HCT116 (cell line): ENCODE measurements at regions not wholly inside any gene's neighbourhood (a gene's known extent, or its start where the extent isn't known, plus 50 kb on each side); places are given as distances from the start of the nearest gene placed in this dataset.

Experiments
- ATAC-seq: fragments of 200-7000 bp; cut with Tn5 transposase; 2 replicates; pipeline ENCODE4 v1.9.1; 2020; ENCODE audit warnings: mild to moderate bottlenecking, moderate library complexity
- BruUV-seq: library from RNA; stranded (reverse); fragments of 400-500 nt; replicated peaks from 2 replicates; lab custom pipeline; 2021; lab: Mats Ljungman, UMichigan
- CTCF ChIA-PET: fragments of 300-600 bp; sonication (Branson Sonifier 250); formaldehyde crosslinking; loops from one replicate; lab custom pipeline; 2021; ENCODE audit warnings: antibody characterized with exemption; lab: Charles Lee
- POLR2A ChIA-PET: fragments of 300-600, 350-600 bp; sonication (Branson Sonifier 250); formaldehyde crosslinking; loops from one replicate; lab custom pipeline; 2021; ENCODE audit warnings: antibody characterized with exemption; lab: Charles Lee
- RAD21 ChIA-PET, 2 experiments: fragments of 300-600 bp; sonication (Branson Sonifier 250); formaldehyde crosslinking; loops; one replicate each; lab custom pipeline; 2023; ENCODE audit warnings: low total read pairs in 2 of 2; ENCODE audit not compliant: uncharacterized antibody in 2 of 2, unreplicated experiment in 2 of 2, low non-redundant PET in 1 of 2; lab: Charles Lee
- DNase-seq: peaks from one replicate; pipeline ENCODE4 v3.0.0-alpha.2; 2010; ENCODE audit warnings: low read depth, low spot score
- H2AFZ ChIP-seq: fragments of 200-600 bp; shearing (Covaris generic), sonication (generic); 2 replicates; pipeline ENCODE4 v1.6.1; 2017; ENCODE audit warnings: low read depth, mixed run types, mixed read lengths, antibody characterized with exemption, low read length; ENCODE audit not compliant: poor library complexity, severe bottlenecking
- H3K27ac ChIP-seq: 2 replicates; pipeline ENCODE4 v1.5.1; 2012; ENCODE audit warnings: low read depth, low read length
- H3K27me3 ChIP-seq: fragments of 200-600 bp; sonication (generic); 2 replicates; pipeline ENCODE4 v1.6.1; 2016; ENCODE audit warnings: mixed run types, low read length, mixed read lengths; ENCODE audit not compliant: insufficient read depth
- H3K36me3 ChIP-seq, 2 experiments: fragments of 200-500 bp in 1 of 2; fragments of 200-600 bp in 1 of 2; sonication (Bioruptor generic) in 1 of 2; sonication (generic) in 1 of 2; 2 replicates each; pipeline versions ENCODE4 v1.5.1 to v1.6.1; 2014 to 2016; ENCODE audit warnings: low read length in 2 of 2, inconsistent platforms in 1 of 2, mixed read lengths in 1 of 2, mixed run types in 1 of 2; ENCODE audit not compliant: insufficient read depth in 2 of 2, control insufficient read depth in 1 of 2
- H3K4me1 ChIP-seq, 2 experiments: fragments of 200-600 bp in 1 of 2; sonication (generic) in 1 of 2; 2 replicates each; pipeline versions ENCODE4 v1.5.1 to v1.6.1; 2012 to 2017; ENCODE audit warnings: low read length in 2 of 2, inconsistent platforms in 1 of 2, mild to moderate bottlenecking in 1 of 2, mixed read lengths in 1 of 2, mixed run types in 1 of 2, moderate library complexity in 1 of 2; ENCODE audit not compliant: insufficient read depth in 2 of 2, control insufficient read depth in 1 of 2
- H3K4me2 ChIP-seq: fragments of 200-600 bp; sonication (generic); 2 replicates; pipeline ENCODE4 v1.6.1; 2017; ENCODE audit warnings: mixed run types, low read length, mixed read lengths
- H3K4me3 ChIP-seq, 2 experiments: fragments of 200-600 bp in 1 of 2; sonication (generic) in 1 of 2; replicated peaks in 1 of 2; 2 replicates each; pipeline ENCODE4 v1.5.1; 2011 to 2016; ENCODE audit warnings: low read length in 2 of 2, control low read depth in 1 of 2, low read depth in 1 of 2, mild to moderate bottlenecking in 1 of 2, mixed read lengths in 1 of 2, mixed run types in 1 of 2
- H3K79me2 ChIP-seq: fragments of 200-600 bp; sonication (generic); 2 replicates; pipeline ENCODE4 v1.6.1; 2017; ENCODE audit warnings: mild to moderate bottlenecking, mixed run types, low read length, moderate library complexity, mixed read lengths; ENCODE audit not compliant: insufficient read depth
- H3K9ac ChIP-seq: fragments of 200-600 bp; sonication (generic); 2 replicates; pipeline ENCODE4 v1.6.1; 2016; ENCODE audit warnings: low read length, mixed read lengths
- H3K9me2 ChIP-seq: fragments of 200-600 bp; sonication (generic), shearing (Covaris generic); 2 replicates; pipeline ENCODE4 v1.6.1; 2017; ENCODE audit warnings: mixed run types, mild to moderate bottlenecking, moderate library complexity; ENCODE audit not compliant: insufficient read depth
- H3K9me3 ChIP-seq, 2 experiments: fragments of 200-500 bp in 1 of 2; fragments of 200-600 bp in 1 of 2; sonication (Bioruptor generic) in 1 of 2; sonication (generic) in 1 of 2; 2 replicates each; pipeline ENCODE4 v1.6.1; 2014 to 2017; ENCODE audit warnings: low read length in 2 of 2, mixed read lengths in 2 of 2, inconsistent platforms in 1 of 2, low read depth in 1 of 2, mild to moderate bottlenecking in 1 of 2, mixed run types in 1 of 2, moderate library complexity in 1 of 2; ENCODE audit not compliant: control insufficient read depth in 1 of 2, insufficient read depth in 1 of 2
- H4K20me1 ChIP-seq: fragments of 200-600 bp; sonication (generic), shearing (Covaris generic); 2 replicates; pipeline ENCODE4 v1.6.1; 2017; ENCODE audit warnings: mixed run types, mild to moderate bottlenecking, moderate library complexity; ENCODE audit not compliant: insufficient read depth
- CBX3 ChIP-seq: IDR thresholded peaks from 2 replicates; pipeline ENCODE4 v1.6.1; 2012; ENCODE audit warnings: low read depth
- EGR1 ChIP-seq: IDR thresholded peaks from 2 replicates; pipeline ENCODE4 v1.6.1; 2012; ENCODE audit warnings: low read depth
- ELF1 ChIP-seq: IDR thresholded peaks from 2 replicates; pipeline ENCODE4 v1.6.1; 2012; ENCODE audit warnings: low read depth, borderline replicate concordance
- EZH2 ChIP-seq: fragments of 200-600 bp; sonication (generic); IDR thresholded peaks from 2 replicates; pipeline ENCODE4 v1.6.1; 2017; ENCODE audit warnings: antibody characterized with exemption, mixed run types
- EZH2phosphoT487 ChIP-seq: fragments of 200-600 bp; IDR thresholded peaks from 2 replicates; pipeline ENCODE4 v1.6.1; 2018; ENCODE audit warnings: antibody characterized with exemption, borderline replicate concordance
- FOSL1 ChIP-seq: IDR thresholded peaks from 2 replicates; pipeline ENCODE4 v1.6.1; 2012; ENCODE audit warnings: low read depth
- JUND ChIP-seq: IDR thresholded peaks from 2 replicates; pipeline ENCODE4 v1.6.1; 2012
- POLR2A ChIP-seq: IDR thresholded peaks from 2 replicates; pipeline ENCODE4 v1.7.0; 2011; ENCODE audit warnings: borderline replicate concordance; ENCODE audit not compliant: insufficient read depth, insufficient read length; ENCODE audit errors: extremely low read depth
- POLR2AphosphoS5 ChIP-seq: IDR thresholded peaks from 2 replicates; pipeline ENCODE4 v1.6.1; 2011; ENCODE audit warnings: mild to moderate bottlenecking, low read depth, low read length, moderate library complexity
- RAD21 ChIP-seq: IDR thresholded peaks from 2 replicates; pipeline ENCODE4 v1.6.1; 2012; ENCODE audit warnings: low read depth, mild to moderate bottlenecking
- SIN3A ChIP-seq: IDR thresholded peaks from 2 replicates; pipeline ENCODE4 v1.6.1; 2012; ENCODE audit warnings: low read depth
- SP1 ChIP-seq: IDR thresholded peaks from 2 replicates; pipeline ENCODE4 v1.6.1; 2012; ENCODE audit warnings: low read depth
- TCF7L2 ChIP-seq: IDR thresholded peaks from 2 replicates; pipeline ENCODE4 v1.7.0; 2011; ENCODE audit warnings: borderline replicate concordance, inconsistent platforms; ENCODE audit not compliant: insufficient read depth, insufficient read length; ENCODE audit errors: extremely low read depth
- YY1 ChIP-seq: IDR thresholded peaks from 2 replicates; pipeline ENCODE4 v1.6.1; 2011; ENCODE audit warnings: low read length, low read depth, moderate library complexity, mild to moderate bottlenecking; ENCODE audit not compliant: insufficient replicate concordance; ENCODE audit errors: extremely low read depth
- ZNF274 ChIP-seq: fragments of 200-500 bp; sonication (Bioruptor generic); IDR thresholded peaks from 2 replicates; pipeline ENCODE4 v1.6.1; 2014; ENCODE audit warnings: mild to moderate bottlenecking, low read depth, low read length, inconsistent platforms
- intact Hi-C: fragments of 100-400 bp; cut with micrococcal nuclease; formaldehyde crosslinking; loops from 2 replicates; pipeline ENCODE4 v1.10.0; 2022
- TF ChIP-seq, protein P1 (sequence below): IDR thresholded peaks from 2 replicates; pipeline ENCODE4 v1.6.1; 2012; ENCODE audit warnings: low read depth

DNA sequence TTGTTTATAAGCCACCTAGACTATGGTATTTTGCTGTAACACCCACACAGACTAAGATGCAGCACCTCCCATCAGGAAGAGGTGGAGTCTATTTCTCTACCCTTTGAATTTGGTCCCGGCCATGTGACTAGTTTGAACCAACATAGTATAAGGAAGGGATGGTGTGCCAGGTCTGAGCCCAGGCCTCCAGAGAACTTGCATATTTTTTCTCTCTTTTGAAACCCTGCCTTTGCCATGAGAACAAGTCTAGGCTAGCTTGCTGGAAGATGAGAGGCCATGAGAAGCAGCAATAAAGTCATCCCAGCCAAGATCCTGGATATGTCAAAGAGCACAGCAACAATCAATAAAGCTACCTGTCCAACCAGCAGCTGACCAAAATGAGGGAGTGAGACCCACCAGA is 63.0 kb upstream of the ANKEF1 start:
- BruUV-seq = no TSS peak
- CTCF ChIA-PET = interaction anchor here (1.7 kb wide), 1 partner anchor 119 kb away, joined by 4 read pairs; no protein-coding TSS in a partner anchor
- Histone ChIP-seq H4K20me1 (no peaks in the 10 kb centered on the region), H3K36me3 (no peaks in the 10 kb centered on the region), H3K9ac (no peak overlapping the region), H3K4me2 (no peak overlapping the region), H3K27ac (no peak overlapping the region), H2AFZ (no peak overlapping the region), H3K79me2 (no peaks in the 10 kb centered on the region), H3K27me3 (no peaks in the 10 kb centered on the region), H3K9me3 (no peaks in the 10 kb centered on the region), H3K9me2 (no peaks in the 10 kb centered on the region), H3K4me1 (peaks cover 2 to 7% of the 10 kb centered on the region in 2 experiments; a peak in 2 of 4 replicates), H3K4me3 (no peak overlapping the region)
- ATAC-seq (no peak), DNase-seq (no peak)
- RAD21 ChIA-PET = no interaction called here
- intact Hi-C loops = no loop called here
- POLR2A ChIA-PET = no interaction called here
- TF ChIP-seq, protein P1, sequence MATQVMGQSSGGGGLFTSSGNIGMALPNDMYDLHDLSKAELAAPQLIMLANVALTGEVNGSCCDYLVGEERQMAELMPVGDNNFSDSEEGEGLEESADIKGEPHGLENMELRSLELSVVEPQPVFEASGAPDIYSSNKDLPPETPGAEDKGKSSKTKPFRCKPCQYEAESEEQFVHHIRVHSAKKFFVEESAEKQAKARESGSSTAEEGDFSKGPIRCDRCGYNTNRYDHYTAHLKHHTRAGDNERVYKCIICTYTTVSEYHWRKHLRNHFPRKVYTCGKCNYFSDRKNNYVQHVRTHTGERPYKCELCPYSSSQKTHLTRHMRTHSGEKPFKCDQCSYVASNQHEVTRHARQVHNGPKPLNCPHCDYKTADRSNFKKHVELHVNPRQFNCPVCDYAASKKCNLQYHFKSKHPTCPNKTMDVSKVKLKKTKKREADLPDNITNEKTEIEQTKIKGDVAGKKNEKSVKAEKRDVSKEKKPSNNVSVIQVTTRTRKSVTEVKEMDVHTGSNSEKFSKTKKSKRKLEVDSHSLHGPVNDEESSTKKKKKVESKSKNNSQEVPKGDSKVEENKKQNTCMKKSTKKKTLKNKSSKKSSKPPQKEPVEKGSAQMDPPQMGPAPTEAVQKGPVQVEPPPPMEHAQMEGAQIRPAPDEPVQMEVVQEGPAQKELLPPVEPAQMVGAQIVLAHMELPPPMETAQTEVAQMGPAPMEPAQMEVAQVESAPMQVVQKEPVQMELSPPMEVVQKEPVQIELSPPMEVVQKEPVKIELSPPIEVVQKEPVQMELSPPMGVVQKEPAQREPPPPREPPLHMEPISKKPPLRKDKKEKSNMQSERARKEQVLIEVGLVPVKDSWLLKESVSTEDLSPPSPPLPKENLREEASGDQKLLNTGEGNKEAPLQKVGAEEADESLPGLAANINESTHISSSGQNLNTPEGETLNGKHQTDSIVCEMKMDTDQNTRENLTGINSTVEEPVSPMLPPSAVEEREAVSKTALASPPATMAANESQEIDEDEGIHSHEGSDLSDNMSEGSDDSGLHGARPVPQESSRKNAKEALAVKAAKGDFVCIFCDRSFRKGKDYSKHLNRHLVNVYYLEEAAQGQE = no peak
- TF ChIP-seq SP1 (no peak), RAD21 (no peak), YY1 (no peak), EGR1 (no peak), CBX3 (no peak), POLR2AphosphoS5 (no peak), TCF7L2 (no peak), EZH2 (no peak), POLR2A (no peak), EZH2phosphoT487 (no peak), ELF1 (no peak), ZNF274 (no peak), SIN3A (no peak), JUND (no peak), FOSL1 (no peak)
